HFFc6 (cell line): ENCODE measurements at regions not wholly inside any gene's neighbourhood (a gene's known extent, or its start where the extent isn't known, plus 50 kb on each side); places are given as distances from the start of the nearest gene placed in this dataset.

ENCODE experiments used
- DNase-seq: peaks from one replicate; pipeline ENCODE4 v3.0.0-alpha.2; 2018
- H3K27ac Mint-ChIP-seq: 2 replicates; pipeline ENCODE4 v1.8.0; 2020; ENCODE audit warnings: mild to moderate bottlenecking, mixed read lengths
- H3K27me3 Mint-ChIP-seq: 2 replicates; pipeline ENCODE4 v1.8.0; 2021; ENCODE audit warnings: mild to moderate bottlenecking, moderate library complexity, mixed read lengths; ENCODE audit not compliant: insufficient read depth
- H3K36me3 Mint-ChIP-seq: 2 replicates; pipeline ENCODE4 v1.8.0; 2021; ENCODE audit warnings: low read depth, mixed read lengths
- H3K4me1 Mint-ChIP-seq: 2 replicates; pipeline ENCODE4 v1.8.0; 2020; ENCODE audit warnings: low read depth, mixed read lengths
- H3K4me3 Mint-ChIP-seq: 2 replicates; pipeline ENCODE4 v1.8.0; 2020; ENCODE audit warnings: mild to moderate bottlenecking, moderate library complexity, mixed read lengths
- H3K9me3 Mint-ChIP-seq: 2 replicates; pipeline ENCODE4 v1.8.0; 2020; ENCODE audit warnings: mild to moderate bottlenecking, mixed read lengths
- TF ChIP-seq, protein P1 (sequence below): fragments of 200-600 bp; sonication (generic); IDR thresholded peaks from 2 replicates; pipeline ENCODE4 v1.5.0; 2021; ENCODE audit warnings: antibody characterized with exemption, mild to moderate bottlenecking

- Mint-ChIP-seq H3K9me3 (no peaks in the 10 kb centered on the region), H3K4me1 (peaks cover 19% of the 10 kb centered on the region), H3K27me3 (peaks cover 14% of the 10 kb centered on the region), H3K27ac (no peak overlapping the region), H3K36me3 (no peaks in the 10 kb centered on the region), H3K4me3 (no peak overlapping the region)
- DNase-seq: no peak
- TF ChIP-seq, protein P1, sequence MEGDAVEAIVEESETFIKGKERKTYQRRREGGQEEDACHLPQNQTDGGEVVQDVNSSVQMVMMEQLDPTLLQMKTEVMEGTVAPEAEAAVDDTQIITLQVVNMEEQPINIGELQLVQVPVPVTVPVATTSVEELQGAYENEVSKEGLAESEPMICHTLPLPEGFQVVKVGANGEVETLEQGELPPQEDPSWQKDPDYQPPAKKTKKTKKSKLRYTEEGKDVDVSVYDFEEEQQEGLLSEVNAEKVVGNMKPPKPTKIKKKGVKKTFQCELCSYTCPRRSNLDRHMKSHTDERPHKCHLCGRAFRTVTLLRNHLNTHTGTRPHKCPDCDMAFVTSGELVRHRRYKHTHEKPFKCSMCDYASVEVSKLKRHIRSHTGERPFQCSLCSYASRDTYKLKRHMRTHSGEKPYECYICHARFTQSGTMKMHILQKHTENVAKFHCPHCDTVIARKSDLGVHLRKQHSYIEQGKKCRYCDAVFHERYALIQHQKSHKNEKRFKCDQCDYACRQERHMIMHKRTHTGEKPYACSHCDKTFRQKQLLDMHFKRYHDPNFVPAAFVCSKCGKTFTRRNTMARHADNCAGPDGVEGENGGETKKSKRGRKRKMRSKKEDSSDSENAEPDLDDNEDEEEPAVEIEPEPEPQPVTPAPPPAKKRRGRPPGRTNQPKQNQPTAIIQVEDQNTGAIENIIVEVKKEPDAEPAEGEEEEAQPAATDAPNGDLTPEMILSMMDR: no peak
Observed at GRCh38 chr14:22263961-22264360, 325.1 kb downstream of the DAD1 start.

DNA sequence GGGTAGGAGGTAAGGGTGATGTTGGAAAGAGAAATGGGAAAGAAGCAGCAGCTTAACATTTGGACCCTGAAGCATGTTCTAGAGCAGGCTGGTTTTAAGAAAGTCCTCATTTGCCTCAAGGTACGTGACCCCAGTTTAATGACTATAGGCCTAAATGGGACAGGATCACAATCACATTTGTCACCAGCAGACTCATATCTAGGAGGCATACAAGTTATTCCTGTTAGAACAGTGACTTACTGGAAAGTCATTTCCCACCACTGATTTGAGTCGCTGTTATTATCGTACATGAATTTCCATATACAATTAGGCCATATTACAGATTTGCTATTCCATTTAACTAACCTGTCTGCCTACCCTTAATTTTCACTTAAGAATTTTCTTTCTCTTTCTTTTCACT lies 326.1 kb downstream of the DAD1 start:
- H3K4me1 Mint-ChIP-seq: peaks cover 10% of the 10 kb centered on the region
- no peaks in the 10 kb centered on the region for H3K9me3 Mint-ChIP-seq
- no peaks in the 10 kb centered on the region for H3K36me3 Mint-ChIP-seq
- no peak overlapping the region for H3K27ac Mint-ChIP-seq
- peaks cover 14% of the 10 kb centered on the region for H3K27me3 Mint-ChIP-seq
- DNase-seq: no peak
- H3K4me3 Mint-ChIP-seq: no peak overlapping the region
- TF ChIP-seq, protein P1: no peak

- no peak overlapping the region for H3K4me3 Mint-ChIP-seq
- no peaks in the 10 kb centered on the region for H3K9me3 Mint-ChIP-seq
- no peak overlapping the region for H3K27ac Mint-ChIP-seq
- DNase-seq: no peak
- no peaks in the 10 kb centered on the region for H3K36me3 Mint-ChIP-seq
- peaks cover 7% of the 10 kb centered on the region; the same call in 1 of the 2 replicates for H3K27me3 Mint-ChIP-seq
- no peaks in the 10 kb centered on the region for H3K4me1 Mint-ChIP-seq
- TF ChIP-seq, protein P1: no peak
Observed at GRCh38 chr14:22255017-22255950, 333.7 kb downstream of the DAD1 start.

GRCh38 chr14:22252686-22253085 lies 336.3 kb downstream of the DAD1 start:
- no peak for DNase-seq
- Mint-ChIP-seq H3K27ac (no peak overlapping the region), H3K27me3 (peaks cover 8% of the 10 kb centered on the region; the same call in 1 of the 2 replicates), H3K9me3 (no peaks in the 10 kb centered on the region), H3K4me3 (no peak overlapping the region), H3K4me1 (no peaks in the 10 kb centered on the region), H3K36me3 (no peaks in the 10 kb centered on the region)
- TF ChIP-seq, protein P1: no peak

DNA sequence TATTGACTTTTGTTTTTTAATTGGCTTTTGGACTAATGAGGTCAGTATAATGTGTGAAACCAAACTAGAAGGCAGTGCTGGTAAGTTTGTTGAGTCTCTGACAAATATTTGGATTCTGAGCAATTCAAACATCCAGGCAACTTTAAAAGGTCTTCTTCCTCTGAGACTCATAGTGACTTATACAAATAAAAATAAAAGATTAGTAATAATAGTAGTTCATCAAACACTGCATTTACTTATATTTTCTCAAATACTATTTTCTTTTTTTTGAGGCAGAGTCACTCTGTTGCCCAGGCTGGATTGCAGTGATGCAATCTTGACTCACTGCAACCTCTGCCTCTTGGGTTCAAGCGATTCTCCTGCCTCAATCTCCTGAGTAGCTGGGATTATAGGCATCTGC lies 337.9 kb downstream of the DAD1 start:
- Mint-ChIP-seq H3K9me3 (no peaks in the 10 kb centered on the region), H3K27ac (no peak overlapping the region), H3K4me1 (no peaks in the 10 kb centered on the region), H3K27me3 (peaks cover 14% of the 10 kb centered on the region; the same call in 1 of the 2 replicates), H3K4me3 (no peak overlapping the region), H3K36me3 (no peaks in the 10 kb centered on the region)
- no peak for DNase-seq
- TF ChIP-seq, protein P1: no peak
